GM19467 (cell line): ENCODE measurements at regions not wholly inside any gene's neighbourhood (a gene's known extent, or its start where the extent isn't known, plus 50 kb on each side); places are given as distances from the start of the nearest gene placed in this dataset.

ENCODE experiments used
- ATAC-seq: cut with Tn5 transposase; IDR thresholded peaks from one replicate; pipeline ENCODE4 v1.9.1; 2021; ENCODE audit warnings: mild to moderate bottlenecking, moderate library complexity; ENCODE audit not compliant: unreplicated experiment

DNA sequence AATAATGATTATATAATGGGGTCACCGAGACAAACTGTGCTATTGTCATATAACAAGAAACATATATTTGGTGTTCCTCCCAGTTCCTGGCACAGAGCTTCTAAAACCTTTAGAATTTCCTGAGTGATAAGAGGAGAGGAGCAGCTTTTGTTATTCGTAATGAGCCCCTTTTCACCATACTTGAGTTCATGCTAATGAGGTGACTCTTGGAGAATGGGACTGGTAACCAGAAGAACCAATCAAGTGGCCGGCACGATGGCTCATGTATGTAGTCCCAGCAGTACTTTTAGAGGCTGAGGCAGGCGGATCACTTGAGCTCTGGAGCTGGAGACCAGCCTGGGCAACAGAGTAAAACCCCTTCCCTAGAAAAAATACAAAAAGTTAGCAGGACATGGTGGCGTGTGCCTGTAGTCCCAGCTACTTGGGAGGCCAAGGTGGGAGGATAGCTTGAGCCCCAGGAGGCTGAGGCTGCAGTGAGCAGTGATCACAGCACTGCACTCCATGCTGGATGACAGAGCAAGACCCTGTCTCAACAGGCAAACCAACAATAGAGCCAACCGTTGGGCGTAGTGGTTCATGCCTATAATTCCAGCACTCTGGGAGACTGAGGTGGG lies 62.7 kb upstream of the FTH1 start:
- no peak for ATAC-seq

DNA sequence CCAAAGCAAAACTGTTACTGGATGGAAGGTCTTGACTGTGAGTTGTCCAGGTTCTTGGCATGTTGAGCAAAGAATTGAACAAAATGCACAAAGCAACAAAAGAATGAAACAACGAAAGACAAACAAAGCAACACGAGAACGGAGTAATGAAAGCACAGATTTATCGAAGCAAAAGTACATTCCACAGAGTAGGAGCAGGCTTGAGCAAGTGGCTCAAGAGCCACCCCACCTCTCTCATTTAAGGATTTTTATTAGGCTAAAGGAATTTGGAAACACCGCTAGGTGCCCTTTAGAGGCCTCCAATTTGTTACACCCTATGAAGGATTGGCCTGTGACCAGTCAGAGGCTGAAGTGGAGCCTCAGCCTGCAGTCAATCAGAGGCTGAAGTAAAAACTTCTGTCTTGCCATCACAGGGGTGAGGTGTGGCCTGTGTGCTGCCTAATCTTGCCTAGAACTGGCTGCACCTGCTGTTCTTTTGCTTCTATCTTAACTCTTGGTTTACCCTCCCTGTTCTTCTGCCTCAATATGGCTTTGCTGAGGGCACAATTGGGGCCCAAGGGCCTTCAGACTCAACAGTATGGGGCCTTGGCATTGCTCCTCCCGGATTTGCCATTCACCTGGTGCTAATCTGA lies 59.4 kb upstream of the FTH1 start:
- no peak for ATAC-seq

DNA sequence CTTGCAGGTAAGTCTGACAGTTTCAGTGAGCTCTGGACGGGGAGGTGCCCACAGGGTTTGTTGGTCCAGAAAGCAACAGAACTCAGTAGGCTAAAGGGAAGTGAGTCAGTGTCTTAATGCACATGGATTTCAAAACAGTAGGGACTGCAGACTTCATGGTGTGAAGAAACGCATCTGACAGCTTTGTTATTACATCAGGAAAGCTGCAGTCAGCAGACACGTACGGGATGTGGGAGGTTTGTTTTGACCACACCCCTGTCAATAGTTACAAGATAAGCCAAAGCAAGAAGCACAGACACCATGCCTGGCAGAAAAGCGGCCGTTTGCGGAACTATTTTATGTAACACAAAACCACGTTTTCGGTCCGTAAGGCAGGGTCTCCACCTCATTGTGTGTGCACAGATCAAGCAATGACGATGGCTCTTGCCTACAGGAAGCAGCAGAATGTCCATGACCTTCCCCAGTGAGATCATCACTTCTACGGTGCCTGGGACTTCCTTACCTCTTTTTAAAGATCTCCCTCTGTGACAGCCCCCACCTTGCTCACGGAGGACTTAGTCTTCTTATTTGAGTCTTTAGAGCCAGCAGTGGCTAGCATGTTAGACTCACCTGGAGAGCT lies 58.2 kb upstream of the FTH1 start:
- peak; percentile 81 for ATAC-seq

DNA sequence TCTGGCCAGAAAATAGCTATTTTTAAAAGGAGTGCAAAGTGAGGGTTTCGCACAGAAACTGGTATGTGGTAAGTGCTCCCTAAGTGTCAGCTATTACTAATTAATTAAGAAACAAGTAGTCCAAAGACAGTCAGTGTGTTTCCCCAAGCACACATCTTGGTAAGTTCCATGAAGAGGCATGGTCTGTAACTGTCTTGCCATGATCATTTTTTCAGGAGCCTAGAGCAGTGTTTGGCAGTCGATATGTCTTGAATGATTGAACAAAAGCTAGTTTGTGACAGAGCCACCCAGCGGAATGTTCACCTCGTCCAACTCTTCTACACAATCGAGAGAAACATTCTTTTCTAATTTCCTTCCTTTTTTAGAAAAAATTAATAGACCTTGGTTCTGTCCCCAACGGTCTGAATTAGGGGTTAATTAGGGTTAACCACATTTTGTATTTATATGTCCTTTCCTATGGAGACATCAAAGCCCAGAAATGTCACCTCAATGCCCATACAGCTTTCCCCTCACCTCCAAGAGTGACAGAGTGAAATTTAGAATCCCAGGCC lies 57.6 kb upstream of the FTH1 start:
- ATAC-seq = no peak

DNA sequence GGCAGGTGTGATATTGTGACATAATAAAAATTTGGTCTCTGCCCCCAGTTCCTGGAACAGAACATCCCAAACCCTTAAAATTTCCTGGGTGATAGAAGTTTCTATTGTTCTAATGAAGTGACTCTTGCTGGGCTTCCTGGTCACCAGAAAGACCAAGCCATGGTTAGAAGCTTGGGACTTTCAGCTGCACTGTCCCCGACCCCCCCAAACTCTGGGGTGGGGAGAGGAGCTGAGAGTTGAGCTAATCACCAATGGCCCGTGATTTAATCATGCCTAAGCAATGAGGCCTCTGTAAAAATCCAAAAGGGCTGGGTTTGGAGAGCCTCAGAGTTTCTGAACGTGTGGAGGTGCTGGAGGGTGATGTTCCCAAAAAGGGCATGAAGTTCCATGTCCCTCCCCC lies 54.8 kb upstream of the FTH1 start:
- ATAC-seq = no peak

DNA sequence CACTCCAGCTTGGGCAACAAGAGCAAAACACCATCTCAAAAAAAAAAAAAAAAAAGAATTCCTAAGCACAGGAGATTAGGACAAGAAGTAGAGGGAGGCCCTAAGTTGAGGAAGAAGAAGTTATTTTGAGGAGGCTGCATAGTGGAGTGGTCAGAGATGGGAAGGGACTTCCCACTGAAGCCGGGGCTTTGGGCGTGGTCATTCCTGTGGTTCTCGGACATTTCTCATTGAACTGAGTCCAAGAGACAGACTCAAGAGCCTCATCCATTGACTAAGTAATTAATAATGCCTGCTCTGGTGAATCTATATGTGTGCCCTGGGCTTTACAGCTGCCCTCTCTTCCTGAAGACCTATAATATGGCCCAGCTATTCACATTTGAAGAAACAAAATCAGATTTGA lies 53.2 kb upstream of the FTH1 start:
- no peak for ATAC-seq

DNA sequence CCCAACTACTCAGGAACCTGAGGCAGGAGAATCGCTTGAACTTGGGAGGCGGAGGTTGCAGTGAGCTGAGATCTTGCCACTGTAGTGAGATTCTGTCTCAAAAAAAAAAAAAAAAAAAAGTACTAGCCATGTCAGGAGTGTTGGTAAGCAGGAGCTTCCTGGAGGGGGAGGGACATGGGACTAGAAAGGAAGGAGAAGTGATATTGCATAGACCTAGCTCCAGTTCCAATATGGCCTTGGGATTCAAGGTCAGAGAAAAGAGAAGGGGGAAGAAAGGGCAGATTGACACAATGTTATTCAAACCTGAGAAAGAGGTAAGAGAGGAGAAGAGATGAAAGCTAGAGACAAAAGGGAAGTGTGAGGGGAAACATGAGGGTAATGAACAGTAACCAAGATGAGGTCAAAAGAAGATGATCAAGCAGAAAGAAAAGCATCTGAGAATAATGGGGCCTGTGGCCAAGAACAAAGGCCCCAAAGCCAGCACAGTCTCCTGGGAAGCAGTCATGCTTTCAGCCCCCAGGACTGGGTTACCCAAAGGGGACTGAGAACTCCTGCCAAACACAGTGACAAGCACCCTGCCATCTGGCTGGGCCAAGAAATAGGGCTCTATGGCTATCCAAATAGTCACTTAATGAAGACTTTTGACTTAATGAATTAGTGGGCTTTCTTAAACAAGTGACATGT lies 51.7 kb upstream of the FTH1 start:
- ATAC-seq = no peak

DNA sequence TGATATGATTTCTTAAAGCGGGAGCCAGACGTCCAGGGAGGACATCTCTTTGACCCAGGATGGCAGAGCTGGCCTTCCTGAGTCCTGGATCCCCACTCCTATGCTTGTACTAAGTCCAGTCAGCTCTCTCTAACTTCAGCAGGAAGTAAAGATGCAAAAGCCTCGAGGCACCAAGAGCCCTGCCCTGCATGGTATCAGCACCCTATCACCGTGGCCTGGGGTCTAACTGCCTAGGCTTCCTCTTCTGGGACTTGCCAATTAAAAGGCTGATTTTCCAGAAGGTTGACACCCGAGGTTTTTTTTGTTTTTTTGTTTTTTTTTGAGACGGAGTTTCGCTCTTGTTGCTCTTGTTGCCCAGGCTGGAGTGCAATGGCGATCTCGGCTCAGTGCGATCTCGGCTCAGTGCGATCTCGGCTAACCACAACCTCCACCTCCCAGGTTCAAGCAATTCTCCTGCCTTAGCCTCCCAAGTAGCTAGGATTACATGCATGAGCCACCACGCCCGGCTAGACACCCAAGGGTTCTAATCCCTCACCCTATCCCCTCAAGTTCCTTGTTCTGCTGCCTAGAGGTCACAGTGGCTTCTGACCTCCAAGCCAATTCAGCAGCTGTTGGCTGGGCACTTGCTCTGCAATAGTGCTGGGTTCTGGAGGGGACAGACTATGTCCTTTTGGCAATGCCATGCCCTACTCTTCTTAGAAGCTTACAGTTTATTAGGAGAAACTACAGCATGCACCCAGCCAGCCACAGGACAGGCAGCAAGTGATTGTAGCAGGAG lies 50.6 kb upstream of the FTH1 start:
- no peak for ATAC-seq
